ENCODE measurements at regions not wholly inside any gene's neighbourhood (a gene's known extent, or its start where the extent isn't known, plus 50 kb on each side); places are given as distances from the start of the nearest gene placed in this dataset.

- Histone ChIP-seq H3K4me1 (ENCODE audit: insufficient read depth, low read length) (no peaks in the 10 kb centered on the region), H3K79me2 (ENCODE audit: insufficient read depth, low read length) (no peaks in the 10 kb centered on the region), H3K4me2 (ENCODE audit: insufficient read depth, low read length) (no peak overlapping the region), H3K36me3 (ENCODE audit: insufficient read depth, low read length) (no peaks in the 10 kb centered on the region), H3K9ac (ENCODE audit: low read depth, low read length) (no peak overlapping the region), H3K4me3 (ENCODE audit: low read depth in 1 of 2, low read length in 2 of 2) (no peak overlapping the region), H2AFZ (ENCODE audit: low read depth, low read length) (no peak overlapping the region), H3K27me3 (ENCODE audit: insufficient read depth, low read length, poor library complexity) (no peaks in the 10 kb centered on the region), H3K27ac (ENCODE audit: low read length) (no peak overlapping the region), H3K9me3 (ENCODE audit: insufficient read depth, low read length, severe bottlenecking) (no peaks in the 10 kb centered on the region), H4K20me1 (ENCODE audit: insufficient read depth, low read length) (no peaks in the 10 kb centered on the region)
- no peak for ATAC-seq (ENCODE audit: insufficient read depth, low read depth)
- TF ChIP-seq, protein P1, sequence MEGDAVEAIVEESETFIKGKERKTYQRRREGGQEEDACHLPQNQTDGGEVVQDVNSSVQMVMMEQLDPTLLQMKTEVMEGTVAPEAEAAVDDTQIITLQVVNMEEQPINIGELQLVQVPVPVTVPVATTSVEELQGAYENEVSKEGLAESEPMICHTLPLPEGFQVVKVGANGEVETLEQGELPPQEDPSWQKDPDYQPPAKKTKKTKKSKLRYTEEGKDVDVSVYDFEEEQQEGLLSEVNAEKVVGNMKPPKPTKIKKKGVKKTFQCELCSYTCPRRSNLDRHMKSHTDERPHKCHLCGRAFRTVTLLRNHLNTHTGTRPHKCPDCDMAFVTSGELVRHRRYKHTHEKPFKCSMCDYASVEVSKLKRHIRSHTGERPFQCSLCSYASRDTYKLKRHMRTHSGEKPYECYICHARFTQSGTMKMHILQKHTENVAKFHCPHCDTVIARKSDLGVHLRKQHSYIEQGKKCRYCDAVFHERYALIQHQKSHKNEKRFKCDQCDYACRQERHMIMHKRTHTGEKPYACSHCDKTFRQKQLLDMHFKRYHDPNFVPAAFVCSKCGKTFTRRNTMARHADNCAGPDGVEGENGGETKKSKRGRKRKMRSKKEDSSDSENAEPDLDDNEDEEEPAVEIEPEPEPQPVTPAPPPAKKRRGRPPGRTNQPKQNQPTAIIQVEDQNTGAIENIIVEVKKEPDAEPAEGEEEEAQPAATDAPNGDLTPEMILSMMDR (IDR thresholded peaks at IDR 0.05; ENCODE audit: borderline replicate concordance, extremely low read depth, low read length, poor library complexity, severe bottlenecking), result no peak
- TF ChIP-seq EZH2 (IDR thresholded peaks at IDR 0.05; ENCODE audit: borderline replicate concordance, low read depth, low read length, severe bottlenecking), result no peak
- DNase-seq, result no peak
These were observed 211.8 kb downstream of the SKIDA1 start for GRCh38 chr10:21313691-21314090.

DNA sequence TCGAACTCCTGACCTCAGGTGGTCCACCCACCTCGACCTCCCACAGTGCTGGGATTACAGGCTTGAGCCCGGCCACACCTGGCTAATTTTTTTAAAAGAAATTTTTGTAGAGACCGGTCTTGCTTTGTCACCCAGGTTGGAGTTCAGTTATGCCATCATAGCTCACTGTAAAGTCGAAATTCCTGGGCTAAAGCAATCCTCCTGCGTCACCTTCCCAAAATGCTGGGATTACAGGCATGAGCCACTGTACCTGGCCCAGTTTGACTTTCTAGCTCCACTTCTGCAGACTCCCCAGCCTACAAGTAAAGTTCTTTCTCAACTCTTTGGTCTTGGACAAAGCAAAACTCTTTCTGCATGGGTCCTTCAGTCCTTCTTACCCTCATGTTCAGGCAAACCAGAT is 214.1 kb downstream of the SKIDA1 start:
- no peak for TF ChIP-seq EZH2 (IDR thresholded peaks at IDR 0.05; ENCODE audit: borderline replicate concordance, low read depth, low read length, severe bottlenecking)
- TF ChIP-seq, protein P1 (IDR thresholded peaks at IDR 0.05; ENCODE audit: borderline replicate concordance, extremely low read depth, low read length, poor library complexity, severe bottlenecking), result no peak
- H3K79me2 ChIP-seq (ENCODE audit: insufficient read depth, low read length), result no peaks in the 10 kb centered on the region

DNA sequence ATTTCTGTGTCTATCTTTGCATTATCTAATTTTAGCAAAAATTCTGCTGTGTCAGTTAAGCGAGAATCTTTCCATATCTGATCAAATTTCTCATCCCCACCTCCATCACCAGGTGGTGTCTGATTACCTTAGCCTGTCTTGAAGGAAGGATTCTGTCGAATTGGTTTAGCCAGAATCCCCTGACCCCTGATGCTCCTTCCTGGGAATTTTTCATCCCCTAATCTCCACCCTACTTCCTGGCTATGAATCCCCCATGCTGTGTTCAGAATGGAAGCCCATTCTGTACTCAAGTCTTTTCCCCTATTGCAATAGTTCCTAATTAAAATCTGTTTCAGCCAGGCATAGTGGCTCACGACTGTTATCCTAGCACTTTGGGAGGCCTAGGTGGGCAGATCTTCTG is 216.1 kb downstream of the SKIDA1 start:
- Histone ChIP-seq H3K4me2 (ENCODE audit: insufficient read depth, low read length) (no peak overlapping the region), H3K4me1 (ENCODE audit: insufficient read depth, low read length) (no peaks in the 10 kb centered on the region), H3K4me3 (ENCODE audit: low read depth in 1 of 2, low read length in 2 of 2) (no peak overlapping the region), H3K9ac (ENCODE audit: low read depth, low read length) (no peak overlapping the region), H3K36me3 (ENCODE audit: insufficient read depth, low read length) (no peaks in the 10 kb centered on the region), H2AFZ (ENCODE audit: low read depth, low read length) (no peak overlapping the region), H4K20me1 (ENCODE audit: insufficient read depth, low read length) (no peaks in the 10 kb centered on the region), H3K79me2 (ENCODE audit: insufficient read depth, low read length) (no peaks in the 10 kb centered on the region), H3K27me3 (ENCODE audit: insufficient read depth, low read length, poor library complexity) (no peaks in the 10 kb centered on the region), H3K9me3 (ENCODE audit: insufficient read depth, low read length, severe bottlenecking) (no peaks in the 10 kb centered on the region), H3K27ac (ENCODE audit: low read length) (no peak overlapping the region)
- no peak for ATAC-seq (ENCODE audit: insufficient read depth, low read depth)
- no peak for DNase-seq
- TF ChIP-seq, protein P1 (IDR thresholded peaks at IDR 0.05; ENCODE audit: borderline replicate concordance, extremely low read depth, low read length, poor library complexity, severe bottlenecking), result no peak
- no peak for TF ChIP-seq EZH2 (IDR thresholded peaks at IDR 0.05; ENCODE audit: borderline replicate concordance, low read depth, low read length, severe bottlenecking)

More for the DNA sequence above, 214.1 kb downstream of the SKIDA1 start:
- no peaks in the 10 kb centered on the region for H4K20me1 ChIP-seq (ENCODE audit: insufficient read depth, low read length)
- ATAC-seq (ENCODE audit: insufficient read depth, low read depth) (no peak), DNase-seq (no peak)
- H3K4me1 ChIP-seq (ENCODE audit: insufficient read depth, low read length), result no peaks in the 10 kb centered on the region
- H3K36me3 ChIP-seq (ENCODE audit: insufficient read depth, low read length), result no peaks in the 10 kb centered on the region
- no peaks in the 10 kb centered on the region for H3K27me3 ChIP-seq (ENCODE audit: insufficient read depth, low read length, poor library complexity)
- no peak overlapping the region for H3K4me2 ChIP-seq (ENCODE audit: insufficient read depth, low read length)
- H3K9ac ChIP-seq (ENCODE audit: low read depth, low read length), result no peak overlapping the region
- H2AFZ ChIP-seq (ENCODE audit: low read depth, low read length), result no peak overlapping the region
- H3K27ac ChIP-seq (ENCODE audit: low read length), result no peak overlapping the region
- no peaks in the 10 kb centered on the region for H3K9me3 ChIP-seq (ENCODE audit: insufficient read depth, low read length, severe bottlenecking)
- no peak overlapping the region for H3K4me3 ChIP-seq (ENCODE audit: low read depth in 1 of 2, low read length in 2 of 2)

GRCh38 chr10:21308946-21309345 is 216.5 kb downstream of the SKIDA1 start:
- no peaks in the 10 kb centered on the region for H4K20me1 ChIP-seq (ENCODE audit: insufficient read depth, low read length)
- H3K27ac ChIP-seq (ENCODE audit: low read length), result no peak overlapping the region

More at GRCh38 chr10:21308946-21309345, 216.5 kb downstream of the SKIDA1 start:
- ATAC-seq (ENCODE audit: insufficient read depth, low read depth) (no peak), DNase-seq (no peak)
- no peak overlapping the region for H3K9ac ChIP-seq (ENCODE audit: low read depth, low read length)
- no peaks in the 10 kb centered on the region for H3K79me2 ChIP-seq (ENCODE audit: insufficient read depth, low read length)
- TF ChIP-seq, protein P1 (IDR thresholded peaks at IDR 0.05; ENCODE audit: borderline replicate concordance, extremely low read depth, low read length, poor library complexity, severe bottlenecking), result no peak
- no peak for TF ChIP-seq EZH2 (IDR thresholded peaks at IDR 0.05; ENCODE audit: borderline replicate concordance, low read depth, low read length, severe bottlenecking)
- H3K27me3 ChIP-seq (ENCODE audit: insufficient read depth, low read length, poor library complexity), result no peaks in the 10 kb centered on the region
- H3K36me3 ChIP-seq (ENCODE audit: insufficient read depth, low read length), result no peaks in the 10 kb centered on the region
- H3K4me3 ChIP-seq (ENCODE audit: low read depth in 1 of 2, low read length in 2 of 2), result no peak overlapping the region
- H3K4me2 ChIP-seq (ENCODE audit: insufficient read depth, low read length), result no peak overlapping the region
- no peak overlapping the region for H2AFZ ChIP-seq (ENCODE audit: low read depth, low read length)
- no peaks in the 10 kb centered on the region for H3K9me3 ChIP-seq (ENCODE audit: insufficient read depth, low read length, severe bottlenecking)
- no peaks in the 10 kb centered on the region for H3K4me1 ChIP-seq (ENCODE audit: insufficient read depth, low read length)

Measured in DND-41 (cell line).